ENCODE measurements at regions not wholly inside any gene's neighbourhood (a gene's known extent, or its start where the extent isn't known, plus 50 kb on each side); places are given as distances from the start of the nearest gene placed in this dataset.

GRCh38 chr2:16911746-16912145, 246.1 kb upstream of the CYRIA start:
- TF ChIP-seq, protein P1, sequence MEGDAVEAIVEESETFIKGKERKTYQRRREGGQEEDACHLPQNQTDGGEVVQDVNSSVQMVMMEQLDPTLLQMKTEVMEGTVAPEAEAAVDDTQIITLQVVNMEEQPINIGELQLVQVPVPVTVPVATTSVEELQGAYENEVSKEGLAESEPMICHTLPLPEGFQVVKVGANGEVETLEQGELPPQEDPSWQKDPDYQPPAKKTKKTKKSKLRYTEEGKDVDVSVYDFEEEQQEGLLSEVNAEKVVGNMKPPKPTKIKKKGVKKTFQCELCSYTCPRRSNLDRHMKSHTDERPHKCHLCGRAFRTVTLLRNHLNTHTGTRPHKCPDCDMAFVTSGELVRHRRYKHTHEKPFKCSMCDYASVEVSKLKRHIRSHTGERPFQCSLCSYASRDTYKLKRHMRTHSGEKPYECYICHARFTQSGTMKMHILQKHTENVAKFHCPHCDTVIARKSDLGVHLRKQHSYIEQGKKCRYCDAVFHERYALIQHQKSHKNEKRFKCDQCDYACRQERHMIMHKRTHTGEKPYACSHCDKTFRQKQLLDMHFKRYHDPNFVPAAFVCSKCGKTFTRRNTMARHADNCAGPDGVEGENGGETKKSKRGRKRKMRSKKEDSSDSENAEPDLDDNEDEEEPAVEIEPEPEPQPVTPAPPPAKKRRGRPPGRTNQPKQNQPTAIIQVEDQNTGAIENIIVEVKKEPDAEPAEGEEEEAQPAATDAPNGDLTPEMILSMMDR (IDR thresholded peaks at IDR 0.05), result no peak
- TF ChIP-seq POLR2A (IDR thresholded peaks at IDR 0.05), result no peak
- TF ChIP-seq POLR2AphosphoS5 (IDR thresholded peaks at IDR 0.05; ENCODE audit: insufficient read depth in 1 of 2, low read depth in 1 of 2), result no peak
